Thyroid gland (tissue), 4 donors: ENCODE measurements at regions not wholly inside any gene's neighbourhood (a gene's known extent, or its start where the extent isn't known, plus 50 kb on each side); places are given as distances from the start of the nearest gene placed in this dataset.

Experiments used
- DNase-seq, 2 donors: peaks; one replicate each; pipeline ENCODE4 v3.0.0-alpha.2; 2019
- H3K27ac ChIP-seq, 3 donors: fragments of 200-600 bp; sonication (generic); 1 replicate in 2 of 3; 2 replicates in 1 of 3; pipeline ENCODE4 v1.5.1; 2016 to 2019; ENCODE audit warnings: mild to moderate bottlenecking in 1 of 3, moderate library complexity in 1 of 3
- H3K27me3 ChIP-seq: fragments of 200-600 bp; sonication (generic); one replicate; pipeline ENCODE4 v1.5.1; 2019
- H3K36me3 ChIP-seq, 2 donors: fragments of 200-600 bp; sonication (generic); one replicate each; pipeline ENCODE4 v1.5.1; 2016 to 2019
- H3K4me1 ChIP-seq, 2 donors: fragments of 200-600 bp; sonication (generic); one replicate each; pipeline ENCODE4 v1.5.1; 2017 to 2019
- H3K4me3 ChIP-seq, 3 donors: fragments of 200-600 bp; sonication (generic); replicated peaks in 1 of 3; 1 replicate in 2 of 3; 2 replicates in 1 of 3; pipeline ENCODE4 v1.5.1; 2016; ENCODE audit warnings: mild to moderate bottlenecking in 1 of 3
- H3K9me3 ChIP-seq: fragments of 200-600 bp; sonication (generic); one replicate; pipeline ENCODE4 v1.5.1; 2017
- POLR2A ChIP-seq, 2 donors: fragments of 450-650 bp; IDR thresholded peaks; one replicate each; pipeline ENCODE4 v1.6.1; 2017; ENCODE audit warnings: antibody characterized with exemption in 2 of 2, mild to moderate bottlenecking in 2 of 2, moderate library complexity in 1 of 2
- WGBS, 2 donors: methylation state at CpG; one replicate each; pipeline ENCODE4 v1.1.5; 2017; 5-methylcytosine and 5-hydroxymethylcytosine counted together
- intact Hi-C: fragments of 100-400 bp; cut with DNase I; formaldehyde crosslinking; loops from one replicate; pipeline ENCODE4 v1.15.1; 2023
- TF ChIP-seq, protein P1 (sequence below), 6 experiments: fragments of 200-600 bp in 3 of 6; fragments of 450-650 bp in 3 of 6; sonication (generic) in 3 of 6; IDR thresholded peaks; one replicate each; pipeline ENCODE4 v1.5.1; 2016 to 2019; ENCODE audit warnings: antibody characterized with exemption in 6 of 6, mild to moderate bottlenecking in 2 of 6, inconsistent platforms in 1 of 6, moderate library complexity in 1 of 6

DNA sequence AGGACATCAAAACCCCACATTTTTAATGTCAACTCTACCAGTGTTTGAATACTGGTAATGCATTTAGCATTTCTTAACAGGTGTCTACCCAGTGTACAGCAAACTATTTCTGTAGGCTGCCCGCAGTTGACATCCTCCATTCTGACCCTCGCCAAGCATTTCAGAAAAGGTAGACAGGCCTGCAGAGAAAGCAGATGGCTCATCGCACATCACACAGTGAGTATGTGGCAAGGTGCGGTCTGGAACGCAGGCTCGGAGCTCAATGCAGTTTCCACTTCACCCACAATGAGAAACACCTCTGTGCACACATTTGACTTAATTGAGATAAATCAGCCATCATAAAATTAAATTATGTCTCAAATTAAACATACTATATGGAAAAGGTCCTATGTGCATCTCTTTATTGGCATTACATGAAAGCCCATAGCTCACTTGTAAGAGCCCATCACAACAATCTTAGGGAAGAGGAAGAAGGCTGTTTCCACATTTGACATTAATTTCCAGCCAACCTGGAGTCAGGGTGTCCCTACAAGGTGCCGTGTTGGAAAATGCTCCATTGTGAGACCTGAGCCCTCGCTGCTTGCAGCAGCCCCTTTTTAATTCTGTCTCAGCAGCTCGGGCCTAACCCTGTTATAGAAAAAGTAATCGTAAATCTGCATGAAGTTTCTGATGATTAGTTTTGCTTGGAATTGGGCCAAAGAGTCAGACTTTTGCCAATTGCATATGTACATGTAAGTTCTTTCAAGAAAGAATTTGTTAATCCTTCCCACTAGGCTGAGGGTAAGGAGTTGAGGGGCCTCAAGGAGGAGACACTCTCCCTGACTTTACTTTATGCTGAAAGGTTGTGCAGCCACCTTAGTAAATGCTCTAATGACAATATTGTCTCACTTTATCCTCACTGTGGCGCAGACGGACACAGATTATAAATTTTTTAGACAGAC, 378.7 kb upstream of the DYNLRB2 start:
- Histone ChIP-seq H3K4me1 (no peaks in the 10 kb centered on the region), H3K36me3 (no peaks in the 10 kb centered on the region), H3K4me3 (no peak overlapping the region), H3K9me3 (no peaks in the 10 kb centered on the region), H3K27me3 (no peaks in the 10 kb centered on the region), H3K27ac (no peak overlapping the region)
- no peak for DNase-seq
- TF ChIP-seq POLR2A (IDR thresholded peaks at IDR 0.05) = no peak
- TF ChIP-seq, protein P1, sequence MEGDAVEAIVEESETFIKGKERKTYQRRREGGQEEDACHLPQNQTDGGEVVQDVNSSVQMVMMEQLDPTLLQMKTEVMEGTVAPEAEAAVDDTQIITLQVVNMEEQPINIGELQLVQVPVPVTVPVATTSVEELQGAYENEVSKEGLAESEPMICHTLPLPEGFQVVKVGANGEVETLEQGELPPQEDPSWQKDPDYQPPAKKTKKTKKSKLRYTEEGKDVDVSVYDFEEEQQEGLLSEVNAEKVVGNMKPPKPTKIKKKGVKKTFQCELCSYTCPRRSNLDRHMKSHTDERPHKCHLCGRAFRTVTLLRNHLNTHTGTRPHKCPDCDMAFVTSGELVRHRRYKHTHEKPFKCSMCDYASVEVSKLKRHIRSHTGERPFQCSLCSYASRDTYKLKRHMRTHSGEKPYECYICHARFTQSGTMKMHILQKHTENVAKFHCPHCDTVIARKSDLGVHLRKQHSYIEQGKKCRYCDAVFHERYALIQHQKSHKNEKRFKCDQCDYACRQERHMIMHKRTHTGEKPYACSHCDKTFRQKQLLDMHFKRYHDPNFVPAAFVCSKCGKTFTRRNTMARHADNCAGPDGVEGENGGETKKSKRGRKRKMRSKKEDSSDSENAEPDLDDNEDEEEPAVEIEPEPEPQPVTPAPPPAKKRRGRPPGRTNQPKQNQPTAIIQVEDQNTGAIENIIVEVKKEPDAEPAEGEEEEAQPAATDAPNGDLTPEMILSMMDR (IDR thresholded peaks at IDR 0.05) = no peak
- intact Hi-C loops = no loop called here
- 91 to 94% methylated on average over 12 of the region's 12 CpGs for WGBS, 2 donors

DNA sequence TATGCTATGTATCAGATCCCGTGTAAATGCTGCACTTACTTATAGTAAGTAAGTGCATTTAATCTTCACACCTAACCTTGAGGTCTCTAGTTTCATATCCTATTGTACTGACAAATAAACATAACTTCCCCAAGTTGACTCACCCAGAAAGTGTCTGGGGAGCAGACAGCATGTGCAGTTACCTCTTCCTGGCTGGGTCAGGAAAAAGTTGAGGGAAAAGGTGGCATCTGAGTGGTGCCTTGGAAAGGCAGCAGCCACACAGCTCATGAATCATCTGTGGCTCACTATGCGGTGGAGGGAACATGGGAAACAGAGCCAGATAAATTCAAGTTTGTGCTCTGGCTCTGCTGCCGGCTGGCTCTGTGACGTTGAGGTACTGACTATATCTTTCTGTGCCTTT, 382.0 kb upstream of the DYNLRB2 start:
- TF ChIP-seq, protein P1 (IDR thresholded peaks at IDR 0.05) = no peak
- no peak for TF ChIP-seq POLR2A (IDR thresholded peaks at IDR 0.05)
- Histone ChIP-seq H3K27me3 (no peaks in the 10 kb centered on the region), H3K9me3 (no peaks in the 10 kb centered on the region), H3K27ac (no peak overlapping the region), H3K36me3 (no peaks in the 10 kb centered on the region), H3K4me3 (no peak overlapping the region), H3K4me1 (no peaks in the 10 kb centered on the region)
- no peak for DNase-seq
- intact Hi-C loops = no loop called here
- 87 to 92% methylated on average over 4 of the region's 4 CpGs for WGBS, 2 donors

DNA sequence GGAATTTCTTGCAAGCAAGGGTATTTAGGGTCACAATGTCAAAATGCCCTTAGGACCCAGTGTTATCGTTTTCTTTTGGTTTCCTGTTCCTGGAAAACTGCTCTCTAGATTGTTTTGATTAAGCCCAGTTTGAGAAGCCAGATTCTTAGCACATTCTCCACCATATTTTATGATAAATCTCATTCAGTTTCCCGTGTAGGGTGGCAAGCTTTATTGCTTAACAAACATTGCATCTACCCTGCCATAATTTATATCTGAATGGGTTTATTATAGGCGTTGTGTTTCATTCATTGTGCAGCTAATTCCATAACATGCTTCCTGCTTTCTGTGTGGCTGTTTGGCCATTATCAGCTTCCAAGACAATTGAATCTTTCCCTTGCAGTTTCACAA, 389.1 kb upstream of the DYNLRB2 start:
- no peak overlapping the region for H3K4me3 ChIP-seq
- no peaks in the 10 kb centered on the region for H3K4me1 ChIP-seq
- no peaks in the 10 kb centered on the region for H3K9me3 ChIP-seq
- H3K27me3 ChIP-seq = no peaks in the 10 kb centered on the region
- no peaks in the 10 kb centered on the region for H3K36me3 ChIP-seq
- no peak overlapping the region for H3K27ac ChIP-seq
- WGBS, 2 donors = 54 to 56% methylated on average over 3 of the region's 3 CpGs
- no peak for DNase-seq
- TF ChIP-seq, protein P1 (IDR thresholded peaks at IDR 0.05) = no peak
- no peak for TF ChIP-seq POLR2A (IDR thresholded peaks at IDR 0.05)
- intact Hi-C loops = no loop called here

DNA sequence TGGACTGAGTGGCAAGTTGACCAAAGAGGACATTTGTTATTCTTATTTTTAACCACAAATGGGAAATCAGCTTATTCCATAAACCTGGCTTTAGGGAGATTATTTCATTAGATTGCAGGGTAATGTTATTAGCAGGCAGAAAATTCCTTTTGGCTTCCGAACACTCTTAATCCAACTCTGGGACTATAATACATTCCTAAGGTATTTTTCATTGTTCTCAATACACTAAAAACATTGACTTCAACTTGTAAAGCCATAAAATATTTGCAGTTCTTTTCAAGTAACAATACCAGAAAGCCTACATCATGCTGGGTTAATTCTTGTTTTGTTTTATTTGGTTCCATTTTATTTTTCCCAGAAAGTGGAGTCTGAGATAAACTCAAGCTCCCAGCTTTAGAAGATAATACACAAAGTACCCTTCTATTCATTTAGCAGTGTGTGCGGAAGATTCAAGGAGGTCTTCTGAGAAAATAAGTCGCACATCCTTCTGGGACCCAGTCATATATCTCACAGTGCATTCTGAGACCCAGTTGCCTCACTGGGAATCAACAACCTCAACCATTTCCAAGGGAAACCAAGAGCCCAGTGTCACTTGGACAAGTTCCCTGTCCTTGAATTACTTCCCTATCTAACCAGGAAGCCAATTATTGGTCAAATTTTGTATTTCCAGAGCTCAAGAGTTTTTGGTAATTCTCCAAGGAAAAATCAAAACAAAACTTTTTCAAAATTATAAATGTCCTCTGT, 389.6 kb upstream of the DYNLRB2 start:
- Histone ChIP-seq H3K4me1 (no peaks in the 10 kb centered on the region), H3K4me3 (no peak overlapping the region), H3K27ac (no peak overlapping the region), H3K36me3 (no peaks in the 10 kb centered on the region), H3K9me3 (no peaks in the 10 kb centered on the region), H3K27me3 (no peaks in the 10 kb centered on the region)
- no peak for DNase-seq
- WGBS, 2 donors = 84 to 86% methylated on average over 3 of the region's 3 CpGs
- TF ChIP-seq POLR2A (IDR thresholded peaks at IDR 0.05) = no peak
- TF ChIP-seq, protein P1 (IDR thresholded peaks at IDR 0.05) = no peak
- intact Hi-C loops = no loop called here

DNA sequence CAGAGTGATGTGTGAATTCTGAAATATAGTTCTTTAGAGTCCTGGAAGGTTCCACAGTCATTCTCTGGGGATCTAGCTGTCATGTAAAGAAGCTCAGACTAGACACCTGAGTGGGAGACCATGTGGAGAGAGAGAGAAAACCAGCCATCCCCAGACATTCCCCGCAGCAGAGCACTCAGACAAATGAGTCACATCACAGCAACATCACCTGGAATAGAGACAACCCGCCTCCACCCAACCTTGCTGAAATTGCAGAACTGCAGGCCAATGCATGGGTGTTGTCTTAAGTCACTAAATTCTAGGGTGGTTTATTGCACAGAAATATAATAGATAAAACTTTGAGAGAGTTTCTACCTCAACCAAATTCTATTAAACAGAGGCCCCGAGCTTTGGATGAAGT, 392.0 kb upstream of the DYNLRB2 start:
- H3K36me3 ChIP-seq = no peaks in the 10 kb centered on the region
- no peaks in the 10 kb centered on the region for H3K27me3 ChIP-seq
- no peak overlapping the region for H3K4me3 ChIP-seq
- H3K9me3 ChIP-seq = no peaks in the 10 kb centered on the region
- DNase-seq = no peak
- H3K27ac ChIP-seq = no peak overlapping the region
- H3K4me1 ChIP-seq = no peaks in the 10 kb centered on the region
- intact Hi-C loops = no loop called here
- 92 to 96% methylated on average over 3 of the region's 3 CpGs for WGBS, 2 donors
- no peak for TF ChIP-seq POLR2A (IDR thresholded peaks at IDR 0.05)
- TF ChIP-seq, protein P1 (IDR thresholded peaks at IDR 0.05) = no peak
